Parathyroid adenoma (tissue), 2 donors: ENCODE measurements at regions not wholly inside any gene's neighbourhood (a gene's known extent, or its start where the extent isn't known, plus 50 kb on each side); places are given as distances from the start of the nearest gene placed in this dataset.

ENCODE experiments used
- H2AFZ ChIP-seq: fragments of 300-600 bp; sonication (generic); one replicate; pipeline ENCODE4 v1.7.0; 2017; ENCODE audit warnings: antibody characterized with exemption, mild to moderate bottlenecking
- H3K27ac ChIP-seq: fragments of 300-600 bp; sonication (generic); one replicate; pipeline ENCODE4 v1.7.0; 2017
- H3K27me3 ChIP-seq: fragments of 300-600 bp; sonication (generic); one replicate; pipeline ENCODE4 v1.7.0; 2017; ENCODE audit warnings: low read length; ENCODE audit not compliant: control insufficient read depth, insufficient read depth
- H3K36me3 ChIP-seq: fragments of 300-600 bp; sonication (generic); one replicate; pipeline ENCODE4 v1.7.0; 2017; ENCODE audit warnings: low read length; ENCODE audit not compliant: control insufficient read depth, insufficient read depth
- H3K4me1 ChIP-seq: fragments of 300-600 bp; sonication (generic); one replicate; pipeline ENCODE4 v1.7.0; 2017; ENCODE audit warnings: control low read depth
- H3K4me2 ChIP-seq: fragments of 300-600 bp; sonication (generic); one replicate; pipeline ENCODE4 v1.7.0; 2017; ENCODE audit warnings: low read length
- H3K4me3 ChIP-seq: fragments of 300-600 bp; sonication (generic); one replicate; pipeline ENCODE4 v1.7.0; 2017; ENCODE audit warnings: low read depth, low read length
- H3K79me2 ChIP-seq: fragments of 300-600 bp; sonication (generic); one replicate; pipeline ENCODE4 v1.7.0; 2017; ENCODE audit warnings: control low read depth
- H3K9ac ChIP-seq: fragments of 300-600 bp; sonication (generic); one replicate; pipeline ENCODE4 v1.7.0; 2017; ENCODE audit warnings: mild to moderate bottlenecking
- H3K9me3 ChIP-seq: fragments of 300-600 bp; sonication (generic); one replicate; pipeline ENCODE4 v1.7.0; 2017; ENCODE audit warnings: low read length; ENCODE audit not compliant: control insufficient read depth
- CTCF ChIP-seq: fragments of 300-600 bp; sonication (generic); IDR thresholded peaks from one replicate; pipeline ENCODE4 v1.7.0; 2017; ENCODE audit warnings: antibody characterized with exemption, mild to moderate bottlenecking
- donor health status: primary hyperparathyroidism.

- TF ChIP-seq CTCF, result no peak
- no peak overlapping the region for H2AFZ ChIP-seq
Measured at GRCh38 chr5:93008502-93009207, 572.4 kb downstream of the NR2F1-AS1 start.

GRCh38 chr5:93006915-93007314, 574.1 kb downstream of the NR2F1-AS1 start:
- TF ChIP-seq CTCF, result no peak
- Histone ChIP-seq H3K9me3 (no peaks in the 10 kb centered on the region), H3K79me2 (no peaks in the 10 kb centered on the region), H3K4me2 (no peak overlapping the region), H3K9ac (no peak overlapping the region), H3K36me3 (no peaks in the 10 kb centered on the region), H3K27me3 (no peaks in the 10 kb centered on the region), H3K4me1 (no peaks in the 10 kb centered on the region), H2AFZ (no peak overlapping the region), H3K27ac (no peak overlapping the region), H3K4me3 (no peak overlapping the region)

More at GRCh38 chr5:93008502-93009207, 572.4 kb downstream of the NR2F1-AS1 start:
- no peaks in the 10 kb centered on the region for H3K4me1 ChIP-seq
- H3K36me3 ChIP-seq, result no peaks in the 10 kb centered on the region
- no peak overlapping the region for H3K27ac ChIP-seq
- no peaks in the 10 kb centered on the region for H3K79me2 ChIP-seq
- H3K4me3 ChIP-seq, result no peak overlapping the region
- H3K4me2 ChIP-seq, result no peak overlapping the region
- no peaks in the 10 kb centered on the region for H3K9me3 ChIP-seq
- no peaks in the 10 kb centered on the region for H3K27me3 ChIP-seq
- no peak overlapping the region for H3K9ac ChIP-seq

- no peaks in the 10 kb centered on the region for H3K79me2 ChIP-seq
- H3K4me1 ChIP-seq, result no peaks in the 10 kb centered on the region
- H3K4me3 ChIP-seq, result no peak overlapping the region
- H3K4me2 ChIP-seq, result no peak overlapping the region
- no peaks in the 10 kb centered on the region for H3K27me3 ChIP-seq
- H3K9me3 ChIP-seq, result no peaks in the 10 kb centered on the region
- H3K27ac ChIP-seq, result no peak overlapping the region
- no peak overlapping the region for H3K9ac ChIP-seq
- H2AFZ ChIP-seq, result no peak overlapping the region
- H3K36me3 ChIP-seq, result no peaks in the 10 kb centered on the region
- no peak for TF ChIP-seq CTCF
Measured at GRCh38 chr5:92998456-92998855, 582.6 kb downstream of the NR2F1-AS1 start.

- H3K4me2 ChIP-seq, result no peak overlapping the region
- no peaks in the 10 kb centered on the region for H3K4me1 ChIP-seq
- no peaks in the 10 kb centered on the region for H3K79me2 ChIP-seq
- H3K36me3 ChIP-seq, result no peaks in the 10 kb centered on the region
- no peaks in the 10 kb centered on the region for H3K9me3 ChIP-seq
- no peak for TF ChIP-seq CTCF
- no peaks in the 10 kb centered on the region for H3K27me3 ChIP-seq
- no peak overlapping the region for H3K4me3 ChIP-seq
- H3K9ac ChIP-seq, result no peak overlapping the region
- no peak overlapping the region for H3K27ac ChIP-seq
- no peak overlapping the region for H2AFZ ChIP-seq
Measured at GRCh38 chr5:92994392-92994791, 586.6 kb downstream of the NR2F1-AS1 start.

GRCh38 chr5:92992073-92992472, 588.9 kb downstream of the NR2F1-AS1 start:
- no peaks in the 10 kb centered on the region for H3K27me3 ChIP-seq
- no peak overlapping the region for H3K4me3 ChIP-seq
- H3K79me2 ChIP-seq, result no peaks in the 10 kb centered on the region
- H3K36me3 ChIP-seq, result no peaks in the 10 kb centered on the region
- H3K9ac ChIP-seq, result no peak overlapping the region
- no peaks in the 10 kb centered on the region for H3K9me3 ChIP-seq
- H2AFZ ChIP-seq, result no peak overlapping the region
- no peak overlapping the region for H3K4me2 ChIP-seq
- TF ChIP-seq CTCF, result no peak
- no peak overlapping the region for H3K27ac ChIP-seq
- no peaks in the 10 kb centered on the region for H3K4me1 ChIP-seq
